SK-N-SH treated with all-trans-retinoic acid at 6 μM for 48 hours (cell line): ENCODE measurements at regions not wholly inside any gene's neighbourhood (a gene's known extent, or its start where the extent isn't known, plus 50 kb on each side); places are given as distances from the start of the nearest gene placed in this dataset.
"Not testable (repeated sequence)": the region's sequence is repeated elsewhere in the genome, so short reads cannot be mapped to it uniquely, and the experiment has no call there.

Source experiments
- ATAC-seq: fragments of 200-7000 bp; cut with Tn5 transposase; 3 replicates; pipeline ENCODE4 v1.9.1; 2020; ENCODE audit warnings: mild to moderate bottlenecking, moderate library complexity
- CREB5 ChIP-seq: fragments of 250-450 bp; sonication (Bioruptor Pico); IDR thresholded peaks from 2 replicates; pipeline ENCODE4 v1.5.1; 2020; ENCODE audit warnings: low read depth, mild to moderate bottlenecking, moderate library complexity
- CSDC2 ChIP-seq: fragments of 250-450 bp; sonication (Bioruptor Pico); IDR thresholded peaks from 2 replicates; pipeline ENCODE4 v1.5.0; 2020; ENCODE audit warnings: mild to moderate bottlenecking, moderate library complexity
- ESRRG ChIP-seq: fragments of 250-450 bp; sonication (Bioruptor Pico); IDR thresholded peaks from 2 replicates; pipeline ENCODE4 v1.6.1; 2021; ENCODE audit warnings: mild to moderate bottlenecking
- GLIS3 ChIP-seq: fragments of 250-450 bp; sonication (Bioruptor Pico); IDR thresholded peaks from 2 replicates; pipeline ENCODE4 v1.5.0; 2020; ENCODE audit warnings: mild to moderate bottlenecking, moderate library complexity
- OSR1 ChIP-seq: fragments of 250-450 bp; sonication (Bioruptor Pico); IDR thresholded peaks from 2 replicates; pipeline ENCODE4 v1.8.0; 2022; ENCODE audit warnings: moderate library complexity, mild to moderate bottlenecking, inconsistent platforms
- POU6F1 ChIP-seq: fragments of 250-450 bp; sonication (Bioruptor Pico); IDR thresholded peaks from 2 replicates; pipeline ENCODE4 v1.8.0; 2021; ENCODE audit warnings: low read depth, mild to moderate bottlenecking, moderate library complexity, borderline replicate concordance
- PPARA ChIP-seq: fragments of 250-450 bp; sonication (Bioruptor Pico); IDR thresholded peaks from 2 replicates; pipeline ENCODE4 v1.5.0; 2020; ENCODE audit warnings: mild to moderate bottlenecking, borderline replicate concordance
- TCF4 ChIP-seq: fragments of 250-450 bp; sonication (Bioruptor Pico); IDR thresholded peaks from 2 replicates; pipeline ENCODE4 v1.8.0; 2021; ENCODE audit warnings: mild to moderate bottlenecking, moderate library complexity, borderline replicate concordance
- ZFP3 ChIP-seq: fragments of 250-450 bp; sonication (Bioruptor Pico); IDR thresholded peaks from 2 replicates; pipeline ENCODE4 v1.5.0; 2020; ENCODE audit warnings: mild to moderate bottlenecking, moderate library complexity
- ZNF565 ChIP-seq: fragments of 450-650 bp; formaldehyde crosslinking; conservative IDR thresholded peaks from 2 replicates; pipeline ENCODE4 v1.5.0; 2020; ENCODE audit warnings: low read depth, mild to moderate bottlenecking, moderate library complexity
- ZNF70 ChIP-seq: fragments of 450-650 bp; formaldehyde crosslinking; IDR thresholded peaks from 2 replicates; pipeline ENCODE4 v1.5.0; 2020; ENCODE audit warnings: mild to moderate bottlenecking, moderate library complexity
- ZNF8 ChIP-seq: fragments of 450-650 bp; formaldehyde crosslinking; IDR thresholded peaks from 2 replicates; pipeline ENCODE4 v1.5.0; 2020; ENCODE audit warnings: mild to moderate bottlenecking, moderate library complexity
- TF ChIP-seq, protein P1 (sequence below): fragments of 250-450 bp; sonication (Bioruptor Pico); IDR thresholded peaks from 2 replicates; pipeline ENCODE4 v1.5.1; 2021; ENCODE audit warnings: mild to moderate bottlenecking, moderate library complexity
- TF ChIP-seq, protein P2 (sequence below): fragments of 250-450 bp; sonication (Bioruptor Pico); IDR thresholded peaks from 2 replicates; pipeline ENCODE4 v1.8.0; 2020; ENCODE audit warnings: mild to moderate bottlenecking, moderate library complexity, borderline replicate concordance

DNA sequence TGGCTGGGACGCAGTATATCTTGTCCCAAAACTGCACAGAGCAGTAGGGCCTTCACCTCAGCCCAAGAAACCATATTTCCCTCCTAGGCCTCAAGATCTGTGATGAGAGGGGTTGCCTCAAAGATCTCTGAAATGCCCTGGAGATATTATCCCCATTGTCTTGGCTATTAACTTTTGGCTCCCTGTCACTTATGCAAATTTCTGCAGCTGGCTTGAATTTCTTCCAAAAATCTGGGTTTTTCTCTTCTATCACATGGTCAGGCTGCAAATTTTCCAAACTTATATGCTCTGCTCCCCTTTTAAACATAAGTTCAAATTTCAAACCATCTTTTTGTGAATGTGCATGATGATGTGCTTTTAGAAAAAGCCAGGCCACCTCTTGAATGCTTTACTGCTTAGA is 809.2 kb upstream of the CDH18 start:
- not testable (repeated sequence) for ATAC-seq

- not testable (repeated sequence) for ATAC-seq
Measured at GRCh38 chr5:20784755-20785154, 796.8 kb upstream of the CDH18 start.

- not testable (repeated sequence) for ATAC-seq
Measured at GRCh38 chr5:20783484-20783883, 795.5 kb upstream of the CDH18 start.

DNA sequence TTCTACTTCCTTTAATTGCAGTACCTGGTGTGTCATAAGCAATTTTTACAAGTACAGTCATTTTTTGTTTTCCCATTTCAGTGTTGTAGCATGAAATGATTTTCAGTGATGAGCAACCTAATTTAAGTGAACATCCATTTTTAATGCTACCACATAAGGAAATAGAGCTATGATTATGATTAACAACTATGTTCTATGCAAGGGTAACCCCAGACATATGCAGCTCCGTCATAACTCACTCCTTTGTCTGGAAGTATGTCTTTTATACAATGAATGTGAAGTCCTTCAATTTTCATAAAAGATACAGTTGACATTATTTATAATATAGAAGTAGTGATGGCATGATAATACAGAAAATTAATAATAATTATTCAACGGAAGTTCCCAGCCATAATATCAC is 783.3 kb upstream of the CDH18 start:
- not testable (repeated sequence) for ATAC-seq

DNA sequence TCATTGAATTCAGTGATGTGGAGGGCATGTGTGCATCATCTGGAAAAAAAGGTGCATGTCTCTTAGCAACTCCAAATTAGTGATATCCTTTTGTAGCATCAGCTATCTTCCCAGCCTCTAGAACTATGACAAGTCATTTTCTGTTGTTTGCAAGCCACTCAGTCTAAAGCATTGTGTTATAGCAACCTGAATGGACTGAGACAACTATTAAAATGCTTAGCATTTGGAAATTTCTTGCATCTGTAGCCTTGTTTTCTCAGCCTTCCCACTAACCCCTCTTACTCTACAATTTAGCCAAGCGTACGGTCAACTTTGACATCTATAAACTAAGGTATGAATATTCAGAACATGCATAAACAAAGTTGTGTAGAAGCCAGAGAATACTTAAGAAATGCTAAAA is 777.1 kb upstream of the CDH18 start:
- ATAC-seq, result not testable (repeated sequence)

DNA sequence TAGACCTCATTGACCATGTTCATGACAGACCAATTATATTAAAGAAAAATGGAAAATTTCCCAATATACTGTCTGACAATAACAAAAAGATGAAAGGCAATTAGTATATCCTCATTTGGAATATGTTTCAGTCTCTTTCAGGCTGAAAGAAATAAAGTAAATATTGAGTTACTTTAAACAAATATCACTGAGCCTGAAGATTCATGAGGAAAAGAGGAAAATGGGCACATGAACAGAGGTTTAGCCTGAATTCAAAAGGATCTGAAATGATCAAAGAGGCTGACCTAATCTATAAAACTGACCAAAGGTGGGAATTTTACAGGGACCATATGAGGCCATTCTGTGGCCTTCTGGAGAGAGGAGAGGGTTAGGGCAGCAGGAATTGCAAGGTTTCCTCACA is 771.5 kb upstream of the CDH18 start:
- ATAC-seq, result not testable (repeated sequence)

- ATAC-seq, result not testable (repeated sequence)
Measured at GRCh38 chr5:20752179-20752578, 764.2 kb upstream of the CDH18 start.

- ATAC-seq, result not testable (repeated sequence)
Measured at GRCh38 chr5:20735715-20736114, 747.7 kb upstream of the CDH18 start.

DNA sequence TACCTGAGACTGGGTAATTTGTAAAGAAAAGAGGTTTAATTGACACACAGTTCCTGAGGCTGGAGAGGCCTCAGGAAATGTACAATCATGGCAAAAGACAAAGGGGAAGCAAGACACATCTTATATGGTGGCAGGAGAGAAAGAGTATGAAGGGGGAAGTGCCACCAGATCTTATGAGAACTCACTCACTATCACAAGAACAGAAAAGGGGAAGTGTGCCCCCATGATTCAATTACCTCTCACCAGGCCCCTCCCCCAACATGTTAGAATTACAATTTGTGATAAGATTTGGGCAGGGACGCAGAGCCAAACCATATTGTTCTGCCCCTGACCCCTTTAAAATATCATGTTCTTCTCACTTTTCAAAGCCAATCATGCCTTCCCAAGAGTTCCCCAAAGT is 744.2 kb upstream of the CDH18 start:
- ATAC-seq, result not testable (repeated sequence)

GRCh38 chr5:20721286-20721685 is 733.3 kb upstream of the CDH18 start:
- not testable (repeated sequence) for ATAC-seq

- ATAC-seq, result peak; percentile 98
Measured at GRCh38 chr5:20711520-20712155, 723.6 kb upstream of the CDH18 start.

DNA sequence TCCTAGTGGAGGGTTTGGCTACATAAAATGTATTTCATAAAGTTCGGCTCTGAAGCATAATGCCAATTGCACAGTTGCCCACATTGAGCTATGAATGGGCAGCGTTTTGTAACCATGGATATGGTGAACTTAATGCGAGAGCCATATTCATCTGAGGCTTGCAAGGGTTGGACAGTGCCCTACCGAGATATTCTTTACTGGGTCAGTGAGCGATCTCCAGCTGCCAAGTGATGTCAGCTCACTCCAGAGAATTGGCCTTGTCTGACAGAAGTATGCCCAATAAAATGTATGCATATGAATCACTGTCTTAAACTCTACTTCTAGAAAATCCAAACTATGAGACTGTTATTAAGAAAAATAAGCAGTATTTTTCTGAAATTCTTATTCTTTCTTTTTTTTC is 719.6 kb upstream of the CDH18 start:
- not testable (repeated sequence) for ATAC-seq

DNA sequence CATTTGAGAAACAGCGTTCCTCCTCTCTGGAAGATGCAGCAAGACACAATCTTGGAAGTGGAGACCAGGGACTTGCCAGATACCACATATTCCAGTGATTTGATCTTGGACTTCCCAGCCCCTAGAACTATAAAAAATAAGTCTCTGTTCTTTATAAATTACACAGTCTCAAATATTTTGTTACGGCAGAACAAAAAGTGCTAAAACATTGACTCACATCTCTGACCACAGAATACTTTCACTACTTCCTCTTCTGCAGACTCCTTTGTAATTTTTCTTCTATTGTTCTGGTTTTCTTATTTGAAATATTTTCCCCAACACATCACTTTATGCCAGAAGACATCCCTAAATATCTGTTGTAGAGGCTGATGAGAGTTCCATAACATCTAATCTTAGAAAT is 706.1 kb upstream of the CDH18 start:
- no peak for ATAC-seq
- no peak for TF ChIP-seq TCF4 (CRISPR knock-in tag)
- no peak for TF ChIP-seq OSR1 (CRISPR knock-in tag)
- TF ChIP-seq ZNF8 (CRISPR knock-in tag), result no peak
- TF ChIP-seq, all 23 proteins: peak for 0

DNA sequence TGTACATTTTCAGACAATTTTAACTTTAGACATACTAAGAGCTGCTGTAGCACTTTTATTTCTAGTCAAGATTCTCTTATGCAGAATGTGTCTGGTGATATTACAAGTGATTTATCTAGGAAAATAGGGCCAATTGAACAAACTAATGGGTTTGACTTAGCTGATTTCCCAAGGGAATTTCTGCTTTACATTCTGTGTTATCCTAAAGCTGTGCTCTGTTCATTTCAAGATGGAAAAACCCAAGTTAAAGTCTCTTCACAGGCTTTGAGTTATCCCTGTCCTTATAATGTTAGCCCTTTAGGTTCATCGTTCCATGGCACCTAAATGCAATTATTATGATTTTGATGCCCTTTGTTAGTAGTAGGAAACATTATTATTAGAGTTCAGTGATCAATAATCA is 704.9 kb upstream of the CDH18 start:
- no peak for TF ChIP-seq POU6F1
- TF ChIP-seq, protein P1, sequence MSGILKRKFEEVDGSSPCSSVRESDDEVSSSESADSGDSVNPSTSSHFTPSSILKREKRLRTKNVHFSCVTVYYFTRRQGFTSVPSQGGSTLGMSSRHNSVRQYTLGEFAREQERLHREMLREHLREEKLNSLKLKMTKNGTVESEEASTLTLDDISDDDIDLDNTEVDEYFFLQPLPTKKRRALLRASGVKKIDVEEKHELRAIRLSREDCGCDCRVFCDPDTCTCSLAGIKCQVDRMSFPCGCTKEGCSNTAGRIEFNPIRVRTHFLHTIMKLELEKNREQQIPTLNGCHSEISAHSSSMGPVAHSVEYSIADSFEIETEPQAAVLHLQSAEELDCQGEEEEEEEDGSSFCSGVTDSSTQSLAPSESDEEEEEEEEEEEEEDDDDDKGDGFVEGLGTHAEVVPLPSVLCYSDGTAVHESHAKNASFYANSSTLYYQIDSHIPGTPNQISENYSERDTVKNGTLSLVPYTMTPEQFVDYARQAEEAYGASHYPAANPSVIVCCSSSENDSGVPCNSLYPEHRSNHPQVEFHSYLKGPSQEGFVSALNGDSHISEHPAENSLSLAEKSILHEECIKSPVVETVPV, result no peak
- TF ChIP-seq ESRRG (CRISPR knock-in tag), result no peak
- TF ChIP-seq ZNF8 (CRISPR knock-in tag), result no peak
- TF ChIP-seq OSR1 (CRISPR knock-in tag), result no peak
- TF ChIP-seq, protein P2, sequence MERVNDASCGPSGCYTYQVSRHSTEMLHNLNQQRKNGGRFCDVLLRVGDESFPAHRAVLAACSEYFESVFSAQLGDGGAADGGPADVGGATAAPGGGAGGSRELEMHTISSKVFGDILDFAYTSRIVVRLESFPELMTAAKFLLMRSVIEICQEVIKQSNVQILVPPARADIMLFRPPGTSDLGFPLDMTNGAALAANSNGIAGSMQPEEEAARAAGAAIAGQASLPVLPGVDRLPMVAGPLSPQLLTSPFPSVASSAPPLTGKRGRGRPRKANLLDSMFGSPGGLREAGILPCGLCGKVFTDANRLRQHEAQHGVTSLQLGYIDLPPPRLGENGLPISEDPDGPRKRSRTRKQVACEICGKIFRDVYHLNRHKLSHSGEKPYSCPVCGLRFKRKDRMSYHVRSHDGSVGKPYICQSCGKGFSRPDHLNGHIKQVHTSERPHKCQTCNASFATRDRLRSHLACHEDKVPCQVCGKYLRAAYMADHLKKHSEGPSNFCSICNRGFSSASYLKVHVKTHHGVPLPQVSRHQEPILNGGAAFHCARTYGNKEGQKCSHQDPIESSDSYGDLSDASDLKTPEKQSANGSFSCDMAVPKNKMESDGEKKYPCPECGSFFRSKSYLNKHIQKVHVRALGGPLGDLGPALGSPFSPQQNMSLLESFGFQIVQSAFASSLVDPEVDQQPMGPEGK (CRISPR knock-in tag), result no peak
- no peak for TF ChIP-seq ZNF565 (CRISPR knock-in tag)
- no peak for TF ChIP-seq CREB5 (CRISPR knock-in tag)
- no peak for TF ChIP-seq TCF4 (CRISPR knock-in tag)
- TF ChIP-seq PPARA (CRISPR knock-in tag), result no peak
- no peak for TF ChIP-seq CSDC2 (CRISPR knock-in tag)
- no peak for TF ChIP-seq GLIS3 (CRISPR knock-in tag)
- TF ChIP-seq ZNF70 (CRISPR knock-in tag), result no peak
- TF ChIP-seq ZFP3 (CRISPR knock-in tag), result no peak

More for the DNA sequence above, 704.9 kb upstream of the CDH18 start:
- ATAC-seq, result no peak
